HL-60 (cell line): ENCODE measurements at regions not wholly inside any gene's neighbourhood (a gene's known extent, or its start where the extent isn't known, plus 50 kb on each side); places are given as distances from the start of the nearest gene placed in this dataset.

Source experiments
- GABPA ChIP-seq: IDR thresholded peaks from 2 replicates; pipeline ENCODE4 v1.6.1; 2012; ENCODE audit warnings: low read depth
- POLR2AphosphoS5 ChIP-seq: IDR thresholded peaks from 2 replicates; pipeline ENCODE4 v1.6.1; 2012; ENCODE audit warnings: low read depth
- SPI1 ChIP-seq: IDR thresholded peaks from 2 replicates; pipeline ENCODE4 v1.6.1; 2012; ENCODE audit warnings: low read depth, mild to moderate bottlenecking, borderline replicate concordance
- TF ChIP-seq, protein P1 (sequence below): IDR thresholded peaks from one replicate; pipeline ENCODE4 v1.5.1; 2011; ENCODE audit warnings: low read length, control low read depth, inconsistent platforms; ENCODE audit not compliant: insufficient read depth
- TF ChIP-seq, protein P2 (sequence below): IDR thresholded peaks from 2 replicates; pipeline ENCODE4 v1.6.1; 2012; ENCODE audit warnings: low read depth; ENCODE audit not compliant: insufficient replicate concordance

DNA sequence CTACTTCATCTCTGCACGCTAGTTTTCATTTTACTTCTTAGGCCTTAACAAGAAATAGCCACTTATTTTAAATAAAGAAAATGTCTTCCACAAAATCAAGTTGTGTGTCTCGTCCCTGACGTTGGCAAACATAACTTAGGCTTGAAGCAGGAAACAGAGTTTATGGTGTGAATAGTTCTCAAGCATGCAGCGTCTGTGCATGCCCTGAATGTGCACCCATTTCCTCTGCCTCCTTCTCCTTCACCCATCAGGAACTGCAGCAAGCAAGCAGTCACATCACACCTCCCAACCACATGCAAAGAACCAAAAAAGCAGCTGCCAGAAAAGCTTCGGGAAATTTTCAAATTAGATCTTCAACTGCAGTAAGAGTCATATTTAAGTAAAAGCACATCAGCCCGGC lies 424.0 kb upstream of the IRX4 start:
- TF ChIP-seq, protein P1, sequence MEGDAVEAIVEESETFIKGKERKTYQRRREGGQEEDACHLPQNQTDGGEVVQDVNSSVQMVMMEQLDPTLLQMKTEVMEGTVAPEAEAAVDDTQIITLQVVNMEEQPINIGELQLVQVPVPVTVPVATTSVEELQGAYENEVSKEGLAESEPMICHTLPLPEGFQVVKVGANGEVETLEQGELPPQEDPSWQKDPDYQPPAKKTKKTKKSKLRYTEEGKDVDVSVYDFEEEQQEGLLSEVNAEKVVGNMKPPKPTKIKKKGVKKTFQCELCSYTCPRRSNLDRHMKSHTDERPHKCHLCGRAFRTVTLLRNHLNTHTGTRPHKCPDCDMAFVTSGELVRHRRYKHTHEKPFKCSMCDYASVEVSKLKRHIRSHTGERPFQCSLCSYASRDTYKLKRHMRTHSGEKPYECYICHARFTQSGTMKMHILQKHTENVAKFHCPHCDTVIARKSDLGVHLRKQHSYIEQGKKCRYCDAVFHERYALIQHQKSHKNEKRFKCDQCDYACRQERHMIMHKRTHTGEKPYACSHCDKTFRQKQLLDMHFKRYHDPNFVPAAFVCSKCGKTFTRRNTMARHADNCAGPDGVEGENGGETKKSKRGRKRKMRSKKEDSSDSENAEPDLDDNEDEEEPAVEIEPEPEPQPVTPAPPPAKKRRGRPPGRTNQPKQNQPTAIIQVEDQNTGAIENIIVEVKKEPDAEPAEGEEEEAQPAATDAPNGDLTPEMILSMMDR = no peak
- TF ChIP-seq GABPA (no peak), POLR2AphosphoS5 (no peak), SPI1 (no peak)
- TF ChIP-seq, protein P2, sequence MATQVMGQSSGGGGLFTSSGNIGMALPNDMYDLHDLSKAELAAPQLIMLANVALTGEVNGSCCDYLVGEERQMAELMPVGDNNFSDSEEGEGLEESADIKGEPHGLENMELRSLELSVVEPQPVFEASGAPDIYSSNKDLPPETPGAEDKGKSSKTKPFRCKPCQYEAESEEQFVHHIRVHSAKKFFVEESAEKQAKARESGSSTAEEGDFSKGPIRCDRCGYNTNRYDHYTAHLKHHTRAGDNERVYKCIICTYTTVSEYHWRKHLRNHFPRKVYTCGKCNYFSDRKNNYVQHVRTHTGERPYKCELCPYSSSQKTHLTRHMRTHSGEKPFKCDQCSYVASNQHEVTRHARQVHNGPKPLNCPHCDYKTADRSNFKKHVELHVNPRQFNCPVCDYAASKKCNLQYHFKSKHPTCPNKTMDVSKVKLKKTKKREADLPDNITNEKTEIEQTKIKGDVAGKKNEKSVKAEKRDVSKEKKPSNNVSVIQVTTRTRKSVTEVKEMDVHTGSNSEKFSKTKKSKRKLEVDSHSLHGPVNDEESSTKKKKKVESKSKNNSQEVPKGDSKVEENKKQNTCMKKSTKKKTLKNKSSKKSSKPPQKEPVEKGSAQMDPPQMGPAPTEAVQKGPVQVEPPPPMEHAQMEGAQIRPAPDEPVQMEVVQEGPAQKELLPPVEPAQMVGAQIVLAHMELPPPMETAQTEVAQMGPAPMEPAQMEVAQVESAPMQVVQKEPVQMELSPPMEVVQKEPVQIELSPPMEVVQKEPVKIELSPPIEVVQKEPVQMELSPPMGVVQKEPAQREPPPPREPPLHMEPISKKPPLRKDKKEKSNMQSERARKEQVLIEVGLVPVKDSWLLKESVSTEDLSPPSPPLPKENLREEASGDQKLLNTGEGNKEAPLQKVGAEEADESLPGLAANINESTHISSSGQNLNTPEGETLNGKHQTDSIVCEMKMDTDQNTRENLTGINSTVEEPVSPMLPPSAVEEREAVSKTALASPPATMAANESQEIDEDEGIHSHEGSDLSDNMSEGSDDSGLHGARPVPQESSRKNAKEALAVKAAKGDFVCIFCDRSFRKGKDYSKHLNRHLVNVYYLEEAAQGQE = no peak
